ENCODE measurements at regions not wholly inside any gene's neighbourhood (a gene's known extent, or its start where the extent isn't known, plus 50 kb on each side); places are given as distances from the start of the nearest gene placed in this dataset.

DNA sequence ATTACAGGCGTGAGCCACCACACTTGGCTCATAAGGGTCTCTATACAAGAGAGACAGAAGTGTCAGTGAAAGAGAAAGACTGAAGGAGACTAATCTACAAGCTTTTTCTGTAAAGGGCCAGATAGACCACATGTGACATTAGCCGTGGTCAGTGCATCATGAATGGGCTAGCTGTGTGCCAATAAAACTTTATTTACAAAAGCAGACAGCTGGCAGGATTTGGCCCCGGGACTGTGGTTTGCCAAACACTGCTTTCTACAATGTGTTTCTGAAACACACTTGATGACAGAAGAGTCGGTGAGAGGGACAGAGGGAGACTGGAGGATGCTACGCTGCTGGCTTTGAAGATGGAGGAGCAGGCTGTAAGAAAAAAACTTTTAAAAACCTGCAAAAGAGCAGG lies 285.4 kb downstream of the TFAP2C start:
- TF ChIP-seq, protein P1, sequence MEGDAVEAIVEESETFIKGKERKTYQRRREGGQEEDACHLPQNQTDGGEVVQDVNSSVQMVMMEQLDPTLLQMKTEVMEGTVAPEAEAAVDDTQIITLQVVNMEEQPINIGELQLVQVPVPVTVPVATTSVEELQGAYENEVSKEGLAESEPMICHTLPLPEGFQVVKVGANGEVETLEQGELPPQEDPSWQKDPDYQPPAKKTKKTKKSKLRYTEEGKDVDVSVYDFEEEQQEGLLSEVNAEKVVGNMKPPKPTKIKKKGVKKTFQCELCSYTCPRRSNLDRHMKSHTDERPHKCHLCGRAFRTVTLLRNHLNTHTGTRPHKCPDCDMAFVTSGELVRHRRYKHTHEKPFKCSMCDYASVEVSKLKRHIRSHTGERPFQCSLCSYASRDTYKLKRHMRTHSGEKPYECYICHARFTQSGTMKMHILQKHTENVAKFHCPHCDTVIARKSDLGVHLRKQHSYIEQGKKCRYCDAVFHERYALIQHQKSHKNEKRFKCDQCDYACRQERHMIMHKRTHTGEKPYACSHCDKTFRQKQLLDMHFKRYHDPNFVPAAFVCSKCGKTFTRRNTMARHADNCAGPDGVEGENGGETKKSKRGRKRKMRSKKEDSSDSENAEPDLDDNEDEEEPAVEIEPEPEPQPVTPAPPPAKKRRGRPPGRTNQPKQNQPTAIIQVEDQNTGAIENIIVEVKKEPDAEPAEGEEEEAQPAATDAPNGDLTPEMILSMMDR (IDR thresholded peaks at IDR 0.05) = no peak
- TF ChIP-seq POLR2A (IDR thresholded peaks at IDR 0.05) = no peak
